Transverse colon (tissue), 3 donors: ENCODE measurements at regions not wholly inside any gene's neighbourhood (a gene's known extent, or its start where the extent isn't known, plus 50 kb on each side); places are given as distances from the start of the nearest gene placed in this dataset.

ENCODE experiments used
- CTCF ChIP-seq, 5 experiments: fragments of 200-600 bp in 3 of 5; fragments of 450-650 bp in 2 of 5; sonication (generic) in 3 of 5; IDR thresholded peaks; 1 replicate in 2 of 5; 2 replicates in 3 of 5; pipeline ENCODE4 v1.5.1; 2016 to 2017; ENCODE audit warnings: antibody characterized with exemption in 5 of 5, inconsistent platforms in 3 of 5, mild to moderate bottlenecking in 2 of 5, moderate library complexity in 1 of 5
- POLR2A ChIP-seq: fragments of 450-650 bp; IDR thresholded peaks from one replicate; pipeline ENCODE4 v1.6.1; 2016; ENCODE audit warnings: antibody characterized with exemption, mild to moderate bottlenecking, moderate library complexity

GRCh38 chr14:54310851-54311228 is 86.0 kb upstream of the CDKN3 start:
- no peak for TF ChIP-seq CTCF (IDR thresholded peaks at IDR 0.05)
- TF ChIP-seq POLR2A: no peak
